Gastrocnemius medialis (tissue), 4 donors: ENCODE measurements at regions not wholly inside any gene's neighbourhood (a gene's known extent, or its start where the extent isn't known, plus 50 kb on each side); places are given as distances from the start of the nearest gene placed in this dataset.

Experiments used
- ATAC-seq, 2 donors: fragments of 150-250 bp; one replicate each; pipeline ENCODE4 v1.9.1; 2016
- DNase-seq, 2 donors: peaks; one replicate each; pipeline ENCODE4 v3.0.0-alpha.2; 2019
- H3K27ac ChIP-seq, 4 donors: fragments of 200-600 bp; sonication (generic); 1 replicate in 1 of 4; 2 replicates in 3 of 4; pipeline ENCODE4 v1.5.1; 2016 to 2018; ENCODE audit warnings: mild to moderate bottlenecking in 2 of 4, moderate library complexity in 1 of 4
- H3K27me3 ChIP-seq, 3 donors: fragments of 200-600 bp; sonication (generic) in 2 of 3; 1 replicate in 1 of 3; 2 replicates in 2 of 3; pipeline versions ENCODE4 v1.5.1 to v1.6.0; 2016 to 2019; ENCODE audit warnings: mild to moderate bottlenecking in 1 of 3, moderate library complexity in 1 of 3
- H3K36me3 ChIP-seq, 2 donors: fragments of 200-600 bp; sonication (generic) in 1 of 2; one replicate each; pipeline ENCODE4 v1.5.1; 2017 to 2018
- H3K4me1 ChIP-seq, 2 donors: fragments of 200-600 bp; sonication (generic) in 1 of 2; one replicate each; pipeline ENCODE4 v1.5.1; 2016 to 2017; ENCODE audit warnings: mild to moderate bottlenecking in 2 of 2
- H3K4me3 ChIP-seq, 4 donors: fragments of 200-600 bp; sonication (generic) in 3 of 4; 1 replicate in 1 of 4; 2 replicates in 3 of 4; pipeline ENCODE4 v1.5.1; 2016 to 2019; ENCODE audit warnings: mild to moderate bottlenecking in 2 of 4
- H3K9me3 ChIP-seq, 3 donors: fragments of 200-600 bp; sonication (generic) in 2 of 3; 1 replicate in 1 of 3; 2 replicates in 2 of 3; pipeline ENCODE4 v1.5.1; 2016 to 2019
- CTCF ChIP-seq, 5 experiments: fragments of 450-650 bp in 3 of 5; fragments of 200-600 bp in 2 of 5; sonication (generic) in 2 of 5; IDR thresholded peaks in 4 of 5; conservative IDR thresholded peaks in 1 of 5; 1 replicate in 4 of 5; 2 replicates in 1 of 5; pipeline ENCODE4 v1.5.1; 2016 to 2019; ENCODE audit warnings: antibody characterized with exemption in 5 of 5, mild to moderate bottlenecking in 3 of 5, moderate library complexity in 3 of 5
- POLR2A ChIP-seq, 2 donors: fragments of 450-650 bp; IDR thresholded peaks; one replicate each; pipeline ENCODE4 v1.6.1; 2017; ENCODE audit warnings: antibody characterized with exemption in 2 of 2, mild to moderate bottlenecking in 2 of 2, moderate library complexity in 2 of 2
- in situ Hi-C, 4 donors: fragments of 200-750 bp; cut with MboI; loops; one replicate each; pipeline versions ENCODE4 v1.15.0 to v1.8.0; 2017; ENCODE audit warnings: low sequenced_read_pairs in 4 of 4
- intact Hi-C: fragments of 100-400 bp; cut with DNase I; formaldehyde crosslinking; loops from one replicate; pipeline ENCODE4 v1.15.1; 2023; ENCODE audit warnings: low total_unique reads

- Histone ChIP-seq H3K27me3 (no peaks in the 10 kb centered on the region), H3K9me3 (no peaks in the 10 kb centered on the region), H3K27ac (no peak overlapping the region), H3K36me3 (no peaks in the 10 kb centered on the region), H3K4me3 (no peak overlapping the region), H3K4me1 (no peaks in the 10 kb centered on the region)
- TF ChIP-seq CTCF (IDR thresholded peaks at IDR 0.05 in 4 of 5, conservative IDR thresholded peaks at IDR 0.05 in 1 of 5), result no peak
- no peak for TF ChIP-seq POLR2A (IDR thresholded peaks at IDR 0.05)
- ATAC-seq, result no peak
- intact Hi-C loops (no loop called here), in situ Hi-C loops (loop anchor here in 1 of 4 donors (25.0 kb wide), 2 partner anchors 89 to 111 kb away; no protein-coding TSS in a partner anchor)
- DNase-seq, result no peak
Measured at GRCh38 chr22:48422900-48423480, 1404.7 kb downstream of the BRD1 start.

GRCh38 chr22:48418831-48419230 is 1408.8 kb downstream of the BRD1 start:
- no peak overlapping the region for H3K27ac ChIP-seq
- no peak for ATAC-seq
- no peak for DNase-seq
- H3K36me3 ChIP-seq, result no peaks in the 10 kb centered on the region
- H3K4me3 ChIP-seq, result no peak overlapping the region
- H3K4me1 ChIP-seq, result no peaks in the 10 kb centered on the region
- no peak for TF ChIP-seq POLR2A (IDR thresholded peaks at IDR 0.05)
- TF ChIP-seq CTCF (IDR thresholded peaks at IDR 0.05 in 4 of 5, conservative IDR thresholded peaks at IDR 0.05 in 1 of 5), result no peak
- H3K9me3 ChIP-seq, result no peaks in the 10 kb centered on the region
- in situ Hi-C loops (loop anchor here in 1 of 4 donors (25.0 kb wide), 2 partner anchors 93 to 107 kb away; no protein-coding TSS in a partner anchor), intact Hi-C loops (no loop called here)
- no peaks in the 10 kb centered on the region for H3K27me3 ChIP-seq

GRCh38 chr22:48417225-48418070 is 1410.2 kb downstream of the BRD1 start:
- ATAC-seq, result no peak
- in situ Hi-C loops, result loop anchor here in 1 of 4 donors (25.0 kb wide), 2 partner anchors 95 to 105 kb away; no protein-coding TSS in a partner anchor

More at GRCh38 chr22:48417225-48418070, 1410.2 kb downstream of the BRD1 start:
- H3K36me3 ChIP-seq, result no peaks in the 10 kb centered on the region
- TF ChIP-seq POLR2A (IDR thresholded peaks at IDR 0.05) (no peak), CTCF (IDR thresholded peaks at IDR 0.05 in 4 of 5, conservative IDR thresholded peaks at IDR 0.05 in 1 of 5) (no peak)
- no peak for DNase-seq
- H3K27me3 ChIP-seq, result no peaks in the 10 kb centered on the region
- H3K4me1 ChIP-seq, result no peaks in the 10 kb centered on the region
- intact Hi-C loops, result no loop called here
- H3K4me3 ChIP-seq, result no peak overlapping the region
- H3K9me3 ChIP-seq, result no peaks in the 10 kb centered on the region
- H3K27ac ChIP-seq, result no peak overlapping the region
